CD4-positive, alpha-beta T cell treated with Interferon gamma for 1 hour (primary cell): ENCODE measurements at regions not wholly inside any gene's neighbourhood (a gene's known extent, or its start where the extent isn't known, plus 50 kb on each side); places are given as distances from the start of the nearest gene placed in this dataset.
"Not testable (repeated sequence)": the region's sequence is repeated elsewhere in the genome, so short reads cannot be mapped to it uniquely, and the experiment has no call there.

Experiments used
- DNase-seq: peaks from one replicate; pipeline ENCODE4 v3.0.0-alpha.2; 2020

DNA sequence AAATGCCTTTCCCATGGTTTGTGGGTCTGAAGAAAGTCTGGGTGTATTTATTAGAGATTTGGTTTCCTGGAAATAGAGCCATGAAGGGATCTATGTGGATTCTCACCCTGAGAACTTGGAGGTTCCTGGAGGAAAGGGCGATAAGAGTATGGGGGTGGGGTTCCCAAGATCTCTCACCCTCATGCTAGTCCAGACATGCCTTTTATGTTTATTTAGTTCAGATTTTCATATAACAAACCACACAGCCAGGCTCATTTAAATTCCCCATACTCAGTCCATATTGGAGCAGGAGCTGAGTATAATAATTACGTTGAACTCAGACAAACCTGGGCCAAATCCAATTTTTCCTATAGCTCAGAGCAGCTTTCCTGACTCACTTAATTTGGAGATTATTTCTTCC lies 566.6 kb downstream of the GOLGA6L6 start:
- DNase-seq: no peak

DNA sequence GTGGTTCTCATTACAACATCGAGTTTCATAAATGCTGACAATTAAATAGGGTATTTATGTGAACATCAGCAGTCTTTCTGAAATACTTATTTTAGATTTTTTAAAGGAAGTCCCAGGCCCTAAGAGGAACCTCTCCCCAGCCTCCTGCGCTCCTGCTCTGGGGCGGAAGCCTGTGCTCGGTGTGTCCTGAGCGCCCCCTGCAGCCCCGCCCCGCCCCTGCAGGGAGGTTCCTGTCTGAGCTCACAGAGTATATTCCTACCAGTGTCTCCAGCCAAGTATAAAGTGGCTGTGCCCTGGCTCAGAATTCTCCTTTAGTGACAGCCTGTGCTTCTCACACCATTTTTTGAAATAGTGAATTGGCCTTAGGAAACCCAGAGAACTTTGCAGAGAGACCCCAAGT lies 567.9 kb downstream of the GOLGA6L6 start:
- no peak for DNase-seq

DNA sequence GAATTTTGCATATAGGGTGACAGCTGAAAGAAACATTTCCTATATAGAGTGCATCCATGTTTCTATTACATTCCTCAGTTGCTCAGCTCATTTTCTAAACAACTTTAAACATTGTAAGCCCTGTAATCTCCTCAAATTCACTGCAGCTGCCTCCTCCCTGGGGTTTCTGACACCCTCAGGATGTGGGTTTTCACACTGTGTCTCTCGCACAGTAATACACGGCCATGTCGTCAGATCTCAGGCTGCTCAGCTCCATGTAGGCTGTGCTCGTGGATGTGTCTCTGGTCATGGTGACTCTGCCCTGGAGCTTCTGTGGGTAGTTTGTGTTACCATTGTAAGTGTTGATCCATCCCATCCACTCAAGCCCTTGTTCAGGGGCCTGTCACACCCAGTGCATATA lies 569.0 kb downstream of the GOLGA6L6 start:
- DNase-seq: not testable (repeated sequence)

DNA sequence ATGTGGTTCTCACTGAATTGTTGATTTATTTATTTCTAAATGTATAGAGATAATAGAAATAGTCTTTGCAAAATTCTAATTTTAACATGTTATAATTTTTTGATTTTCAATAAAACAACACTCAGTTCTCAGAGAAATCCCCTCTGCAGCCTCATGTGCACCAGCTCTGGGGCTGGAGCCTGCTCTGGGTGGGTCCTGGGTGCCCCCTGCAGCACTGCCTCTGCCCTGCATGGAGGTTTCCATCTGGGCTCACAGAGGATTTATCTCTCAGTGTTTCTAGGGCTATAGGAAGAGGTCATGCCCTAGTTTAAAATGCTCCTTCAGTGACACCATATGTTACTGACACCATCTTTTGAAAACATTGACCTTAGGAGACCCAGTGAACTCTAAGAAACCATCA lies 576.0 kb downstream of the GOLGA6L6 start:
- not testable (repeated sequence) for DNase-seq

DNA sequence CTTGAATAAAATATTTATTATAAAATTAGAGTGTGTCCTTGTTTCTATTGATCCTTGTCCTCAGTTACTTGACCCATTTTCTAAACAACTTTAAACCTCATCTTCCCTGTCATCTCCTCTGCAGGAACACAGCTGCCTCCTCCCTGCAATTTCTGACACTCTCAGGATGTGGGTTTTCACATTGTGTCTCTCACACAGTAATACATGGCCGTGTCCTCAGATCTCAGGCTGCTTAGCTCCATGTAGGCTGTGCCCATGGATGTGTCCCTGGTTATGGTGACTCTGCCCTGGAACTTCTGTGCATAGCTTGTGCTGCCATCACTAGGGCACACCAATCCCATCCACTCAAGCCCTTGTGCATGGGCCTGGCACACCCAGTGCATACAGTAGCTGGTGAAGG lies 577.1 kb downstream of the GOLGA6L6 start:
- DNase-seq: not testable (repeated sequence)

DNA sequence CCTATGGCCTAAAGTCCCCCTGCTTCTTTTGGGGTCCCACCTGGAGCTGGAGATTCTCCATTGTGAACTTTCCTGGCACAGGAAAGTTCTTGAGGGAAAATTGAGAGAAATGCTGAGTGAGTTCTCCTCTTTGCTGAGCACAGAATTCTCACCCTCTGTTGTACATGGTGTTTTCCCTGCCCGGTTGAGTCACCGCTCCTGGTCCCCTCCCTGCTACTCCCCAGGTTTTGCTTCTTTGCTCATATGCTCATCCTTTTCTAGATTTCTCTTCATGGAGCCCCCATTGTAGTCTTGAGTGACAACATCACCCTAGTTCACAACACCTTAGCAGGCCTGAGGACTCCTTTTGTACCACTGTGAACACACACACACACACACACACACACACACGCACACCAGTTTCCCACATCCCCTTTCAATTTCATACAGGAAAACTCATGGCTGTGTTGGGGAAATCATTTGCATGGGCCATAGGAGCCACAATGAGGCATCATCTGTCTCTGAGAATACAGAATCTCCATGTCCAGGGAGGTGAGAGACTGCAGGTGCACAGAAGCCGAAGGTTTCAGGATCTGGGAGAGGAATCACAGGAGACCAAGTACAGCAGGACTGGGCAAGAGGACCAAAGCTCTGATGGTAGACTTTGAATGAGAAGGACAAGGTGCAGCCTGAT lies 585.3 kb downstream of the GOLGA6L6 start:
- DNase-seq: no peak

DNA sequence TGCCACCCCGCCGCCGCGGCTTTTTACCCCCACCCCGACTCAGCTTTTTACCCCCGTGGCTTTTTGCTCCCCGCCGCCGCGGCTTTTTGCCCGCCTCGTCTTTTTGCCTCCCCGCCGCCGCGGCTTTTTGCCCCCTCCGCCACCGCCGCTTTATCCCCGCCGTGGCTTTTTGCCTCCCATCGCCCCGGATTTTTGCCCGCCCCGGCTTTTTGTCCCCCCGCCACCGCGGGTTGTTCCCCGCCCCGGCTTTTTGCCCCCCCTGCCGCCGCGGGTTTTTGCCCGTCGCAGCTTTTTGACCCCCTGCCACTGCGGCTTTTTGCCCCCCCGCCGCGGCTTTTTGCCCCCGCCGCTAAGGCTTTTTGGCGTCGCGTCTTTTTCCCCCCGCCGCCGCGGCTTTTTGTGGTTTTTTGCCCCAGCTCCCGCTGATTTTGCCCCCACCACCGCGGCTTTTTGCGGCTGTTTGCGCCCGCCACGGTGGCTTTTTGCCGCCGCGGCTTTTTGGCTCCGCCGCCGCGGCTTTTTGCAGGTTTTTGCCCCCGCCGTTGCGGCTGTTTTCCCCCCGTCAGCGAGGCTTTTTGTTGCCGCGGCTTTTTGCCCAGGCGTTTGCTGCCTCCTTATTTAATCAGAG lies 597.2 kb downstream of the GOLGA6L6 start:
- DNase-seq: no peak

DNA sequence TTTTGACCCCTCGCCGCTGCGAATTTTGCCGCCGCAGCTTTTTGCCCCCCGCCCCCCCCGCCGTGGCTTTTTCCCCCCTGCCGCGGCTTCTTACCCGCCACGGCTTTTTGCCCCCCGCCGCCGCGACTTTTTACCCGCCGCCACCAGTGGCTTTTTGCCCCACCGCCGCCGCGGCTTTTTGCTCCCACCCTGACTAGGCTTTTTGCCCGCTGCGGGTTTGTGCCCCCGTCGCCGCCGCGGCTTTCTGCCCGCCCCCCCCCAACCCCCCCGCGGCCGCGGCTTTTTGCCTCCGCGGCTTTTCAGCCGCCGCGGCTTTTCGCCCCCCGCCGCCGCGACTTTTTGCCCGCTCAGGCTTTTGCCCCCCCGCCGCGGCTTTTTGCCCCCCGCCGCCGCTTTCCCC lies 598.1 kb downstream of the GOLGA6L6 start:
- DNase-seq: no peak

DNA sequence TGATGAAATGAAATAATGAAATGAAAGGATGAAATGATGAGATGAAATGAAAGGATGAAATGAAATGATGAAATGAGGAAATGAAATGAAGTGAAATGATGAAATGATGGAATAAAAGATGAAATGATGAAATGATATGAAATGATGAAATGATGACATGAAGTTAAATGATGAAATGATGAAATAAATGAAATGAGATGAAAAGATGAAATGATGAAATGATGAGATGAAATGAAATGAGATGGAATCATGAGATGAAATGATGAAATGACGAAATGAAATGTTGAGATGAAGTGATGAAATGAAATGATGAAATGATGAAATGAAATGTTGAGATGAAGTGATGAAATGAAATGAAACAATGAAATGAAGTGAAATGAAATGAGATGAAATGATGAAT lies 638.3 kb downstream of the GOLGA6L6 start:
- not testable (repeated sequence) for DNase-seq

DNA sequence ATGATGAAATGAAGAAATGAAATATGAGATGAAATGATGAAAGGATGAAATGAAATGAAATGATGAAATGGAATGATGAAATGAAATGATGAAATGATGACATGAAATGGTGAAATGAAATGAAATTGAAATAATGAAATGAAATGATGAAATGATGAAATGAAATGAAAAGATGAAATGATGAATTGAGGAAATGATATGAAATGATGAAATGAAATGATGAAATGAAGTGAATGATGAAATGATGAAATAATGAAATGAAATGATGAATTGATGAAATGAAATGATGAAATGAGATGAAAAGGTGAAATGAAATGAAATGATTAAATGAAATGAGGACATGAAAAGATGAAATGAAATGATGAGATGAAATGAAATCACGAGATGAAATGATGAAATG lies 639.2 kb downstream of the GOLGA6L6 start:
- DNase-seq: not testable (repeated sequence)

DNA sequence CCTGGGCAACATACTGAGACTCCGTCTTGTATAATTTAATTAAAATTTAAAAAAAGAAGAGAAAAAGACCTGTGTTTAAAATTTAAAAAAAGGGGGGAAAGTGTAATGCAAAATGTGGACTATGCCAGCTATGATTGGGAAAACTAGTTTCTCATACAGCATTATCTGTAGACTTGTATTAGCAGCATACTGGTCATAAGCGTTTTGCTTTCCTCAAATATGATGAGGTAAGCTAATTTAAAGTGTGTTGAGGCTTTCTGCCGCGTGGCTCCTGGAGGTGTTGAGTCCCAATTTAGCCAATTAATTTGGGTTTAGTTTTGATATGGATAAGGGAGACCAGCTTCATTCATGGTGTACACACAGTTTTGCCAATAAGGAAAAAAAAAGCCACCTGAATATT lies 640.2 kb downstream of the GOLGA6L6 start:
- not testable (repeated sequence) for DNase-seq

DNA sequence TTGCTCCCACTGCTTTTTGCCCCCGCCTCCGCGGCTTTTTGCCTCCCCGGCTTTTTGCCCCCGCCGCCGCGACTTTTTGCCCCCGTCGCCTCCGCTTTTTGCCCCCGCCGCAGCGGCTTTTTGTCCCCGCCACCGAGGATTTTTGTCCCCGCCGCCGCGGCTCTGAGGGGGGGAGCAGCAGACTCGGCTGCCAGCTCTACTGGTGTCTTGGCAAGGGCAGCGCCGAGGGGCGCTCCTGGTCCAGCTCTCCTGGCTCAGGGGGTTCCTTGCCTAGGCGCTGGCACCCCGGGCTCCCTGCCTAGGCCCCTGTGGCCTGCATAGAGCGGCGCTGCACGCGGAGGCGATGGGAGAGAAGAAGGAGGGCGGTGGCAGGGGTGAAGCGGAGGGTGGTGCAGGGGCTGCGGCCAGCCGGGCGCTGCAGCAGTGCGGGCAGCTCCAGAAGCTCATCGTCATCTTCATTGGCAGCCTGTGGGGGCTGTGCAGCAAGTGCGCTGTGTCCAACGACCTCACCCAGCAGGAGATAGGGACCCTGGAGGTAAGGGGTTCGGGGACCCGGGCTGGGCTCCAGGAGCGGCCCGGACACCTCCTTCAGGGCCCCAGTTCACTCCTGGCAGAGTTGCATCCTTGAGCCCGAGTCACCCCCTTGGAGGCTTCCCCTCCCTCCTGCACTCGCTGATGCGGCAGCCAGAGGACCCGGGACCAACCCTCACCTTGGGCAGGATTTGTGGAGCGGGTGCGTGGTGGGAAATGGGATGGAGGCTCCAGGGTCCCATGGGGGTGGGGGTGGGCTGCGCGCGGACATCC lies 642.4 kb downstream of the GOLGA6L6 start:
- DNase-seq: no peak

DNA sequence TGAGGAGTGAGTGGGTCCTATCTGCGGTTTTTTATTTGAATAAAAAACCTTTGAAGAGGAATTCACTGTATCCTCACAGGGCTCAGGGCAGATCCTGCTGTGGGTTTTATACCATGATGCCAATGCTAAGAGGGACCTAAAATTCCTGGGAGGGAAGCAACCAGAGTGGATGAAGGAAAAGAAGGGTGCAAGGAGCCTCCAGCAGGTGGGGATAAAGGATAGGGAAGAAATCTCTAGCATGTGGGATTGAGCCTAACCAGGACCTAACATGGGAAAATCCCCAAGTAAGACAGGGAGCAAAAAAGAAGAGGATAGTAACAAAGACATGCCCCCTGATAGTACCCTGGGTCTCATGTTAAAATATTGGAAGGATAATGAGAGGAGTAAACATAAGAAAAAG lies 652.8 kb downstream of the GOLGA6L6 start:
- DNase-seq: not testable (repeated sequence)

DNA sequence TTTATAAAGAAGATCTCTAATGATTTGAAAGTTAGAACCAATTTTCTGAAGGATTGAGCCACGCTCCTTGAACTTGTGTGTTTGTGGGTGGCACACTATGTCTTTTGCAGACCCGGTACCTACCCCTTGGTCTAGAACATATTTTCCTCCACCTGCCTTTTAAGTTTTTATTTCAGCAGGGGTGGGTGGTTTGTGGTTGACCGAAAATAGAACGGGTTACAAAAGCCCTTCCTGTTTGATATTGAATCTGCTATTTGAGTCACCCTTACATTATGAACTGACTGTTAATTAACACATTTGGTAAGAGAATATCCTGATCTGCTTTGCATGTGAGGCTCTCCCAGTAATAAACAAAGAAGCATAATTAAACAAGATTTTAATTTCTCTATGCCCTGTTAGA lies 697.5 kb downstream of the GOLGA6L6 start:
- DNase-seq: not testable (repeated sequence)
